ENCODE measurements at regions not wholly inside any gene's neighbourhood (a gene's known extent, or its start where the extent isn't known, plus 50 kb on each side); places are given as distances from the start of the nearest gene placed in this dataset.

DNA sequence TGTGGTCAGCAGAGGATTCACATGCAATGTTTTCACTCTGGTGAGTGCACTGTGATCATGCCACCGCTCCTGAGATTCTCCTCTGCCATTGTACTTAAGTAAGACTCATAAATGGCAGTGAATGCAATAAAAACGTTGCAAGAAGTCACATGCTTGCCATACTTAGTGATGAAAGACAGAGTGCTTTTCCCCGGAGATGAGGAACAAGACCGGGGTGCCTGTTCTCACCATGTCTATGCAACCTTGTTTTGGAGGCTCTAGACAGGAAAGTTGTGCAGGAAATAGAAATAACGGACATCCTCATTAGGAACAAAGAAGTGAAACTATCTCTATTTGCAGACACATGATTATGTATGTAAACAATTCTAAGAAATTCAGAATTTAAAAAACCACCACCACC, 84.7 kb upstream of the IRX2 start:
- no peak for TF ChIP-seq POLR2A (IDR thresholded peaks at IDR 0.05)
- TF ChIP-seq, protein P1, sequence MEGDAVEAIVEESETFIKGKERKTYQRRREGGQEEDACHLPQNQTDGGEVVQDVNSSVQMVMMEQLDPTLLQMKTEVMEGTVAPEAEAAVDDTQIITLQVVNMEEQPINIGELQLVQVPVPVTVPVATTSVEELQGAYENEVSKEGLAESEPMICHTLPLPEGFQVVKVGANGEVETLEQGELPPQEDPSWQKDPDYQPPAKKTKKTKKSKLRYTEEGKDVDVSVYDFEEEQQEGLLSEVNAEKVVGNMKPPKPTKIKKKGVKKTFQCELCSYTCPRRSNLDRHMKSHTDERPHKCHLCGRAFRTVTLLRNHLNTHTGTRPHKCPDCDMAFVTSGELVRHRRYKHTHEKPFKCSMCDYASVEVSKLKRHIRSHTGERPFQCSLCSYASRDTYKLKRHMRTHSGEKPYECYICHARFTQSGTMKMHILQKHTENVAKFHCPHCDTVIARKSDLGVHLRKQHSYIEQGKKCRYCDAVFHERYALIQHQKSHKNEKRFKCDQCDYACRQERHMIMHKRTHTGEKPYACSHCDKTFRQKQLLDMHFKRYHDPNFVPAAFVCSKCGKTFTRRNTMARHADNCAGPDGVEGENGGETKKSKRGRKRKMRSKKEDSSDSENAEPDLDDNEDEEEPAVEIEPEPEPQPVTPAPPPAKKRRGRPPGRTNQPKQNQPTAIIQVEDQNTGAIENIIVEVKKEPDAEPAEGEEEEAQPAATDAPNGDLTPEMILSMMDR (IDR thresholded peaks at IDR 0.05): no peak
- no peak for TF ChIP-seq POLR2AphosphoS5 (IDR thresholded peaks at IDR 0.05)
- TF ChIP-seq EP300 (IDR thresholded peaks at IDR 0.05): no peak
